Esophagus muscularis mucosa (tissue), 4 donors: ENCODE measurements at regions not wholly inside any gene's neighbourhood (a gene's known extent, or its start where the extent isn't known, plus 50 kb on each side); places are given as distances from the start of the nearest gene placed in this dataset.

ENCODE experiments used
- DNase-seq: peaks from one replicate; pipeline ENCODE4 v3.0.0-alpha.2; 2017; ENCODE audit errors: extremely low spot score
- H3K27ac ChIP-seq, 4 donors: fragments of 200-600 bp; sonication (generic); replicated peaks in 1 of 4; 1 replicate in 3 of 4; 2 replicates in 1 of 4; pipeline ENCODE4 v1.5.1; 2016 to 2019; ENCODE audit warnings: mild to moderate bottlenecking in 1 of 4
- H3K27me3 ChIP-seq, 4 donors: fragments of 200-600 bp; sonication (generic); one replicate each; pipeline versions ENCODE4 v1.5.1 to v1.6.0; 2016 to 2019
- H3K36me3 ChIP-seq, 4 donors: fragments of 200-600 bp; sonication (generic); one replicate each; pipeline ENCODE4 v1.5.1; 2016 to 2019
- H3K4me1 ChIP-seq, 4 donors: fragments of 200-600 bp; sonication (generic); one replicate each; pipeline ENCODE4 v1.5.1; 2016 to 2019
- H3K4me3 ChIP-seq, 4 donors: fragments of 200-600 bp; sonication (generic); 1 replicate in 2 of 4; 2 replicates in 2 of 4; pipeline ENCODE4 v1.5.1; 2016 to 2019; ENCODE audit warnings: mild to moderate bottlenecking in 4 of 4, moderate library complexity in 1 of 4
- H3K9me3 ChIP-seq, 4 donors: fragments of 200-600 bp; sonication (generic); 1 replicate in 3 of 4; 2 replicates in 1 of 4; pipeline ENCODE4 v1.5.1; 2016 to 2019
- EP300 ChIP-seq: sonication (generic); formaldehyde crosslinking; IDR thresholded peaks from one replicate; pipeline ENCODE4 v1.6.1; 2017; ENCODE audit warnings: antibody characterized with exemption
- POLR2A ChIP-seq: fragments of 450-650 bp; IDR thresholded peaks from one replicate; pipeline ENCODE4 v1.6.1; 2017; ENCODE audit warnings: antibody characterized with exemption, moderate library complexity, mild to moderate bottlenecking, low read depth
- POLR2AphosphoS5 ChIP-seq, 2 donors: sonication (generic); formaldehyde crosslinking; IDR thresholded peaks; one replicate each; pipeline ENCODE4 v1.6.1; 2017; ENCODE audit warnings: antibody characterized with exemption in 2 of 2
- WGBS: methylation state at CpG from one replicate; pipeline ENCODE4 v1.1.5; 2018; 5-methylcytosine and 5-hydroxymethylcytosine counted together
- intact Hi-C: fragments of 100-400 bp; cut with DNase I; formaldehyde crosslinking; loops from one replicate; pipeline ENCODE4 v1.15.1; 2023
- TF ChIP-seq, protein P1 (sequence below), 3 experiments: fragments of 200-600 bp in 2 of 3; fragments of 450-650 bp in 1 of 3; sonication (generic) in 2 of 3; IDR thresholded peaks; one replicate each; pipeline ENCODE4 v1.5.1; 2017 to 2019; ENCODE audit warnings: antibody characterized with exemption in 3 of 3, mild to moderate bottlenecking in 2 of 3, moderate library complexity in 1 of 3

DNA sequence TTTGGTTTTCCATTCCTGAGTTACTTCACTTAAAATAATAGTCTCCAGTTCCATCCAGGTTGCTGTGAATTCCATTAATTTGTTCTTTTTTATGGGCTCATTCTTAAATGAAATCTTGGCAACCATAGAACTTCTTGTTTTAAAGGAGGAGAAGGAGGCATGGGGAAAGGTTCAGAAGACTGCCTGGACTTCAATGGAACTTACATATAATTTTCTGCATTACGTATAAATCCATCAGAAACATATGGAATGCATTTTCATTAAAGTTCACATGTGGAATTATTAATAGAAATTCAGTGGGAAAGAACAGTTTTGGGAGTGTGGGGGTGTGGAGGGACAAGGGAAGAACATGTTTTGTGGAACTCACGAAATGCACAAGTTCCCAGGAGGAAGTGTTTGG, 176.6 kb upstream of the PRKCQ start:
- Histone ChIP-seq H3K36me3 (no peaks in the 10 kb centered on the region), H3K9me3 (peaks cover 0 to 13% (median 6%) of the 10 kb centered on the region in 4 donors), H3K27ac (no peak overlapping the region), H3K4me1 (no peaks in the 10 kb centered on the region), H3K4me3 (no peak overlapping the region), H3K27me3 (peaks cover 0 to 29% (median 0%) of the 10 kb centered on the region in 4 donors)
- TF ChIP-seq EP300, result no peak
- no peak for TF ChIP-seq POLR2AphosphoS5 (IDR thresholded peaks at IDR 0.05)
- no peak for TF ChIP-seq POLR2A
- TF ChIP-seq, protein P1, sequence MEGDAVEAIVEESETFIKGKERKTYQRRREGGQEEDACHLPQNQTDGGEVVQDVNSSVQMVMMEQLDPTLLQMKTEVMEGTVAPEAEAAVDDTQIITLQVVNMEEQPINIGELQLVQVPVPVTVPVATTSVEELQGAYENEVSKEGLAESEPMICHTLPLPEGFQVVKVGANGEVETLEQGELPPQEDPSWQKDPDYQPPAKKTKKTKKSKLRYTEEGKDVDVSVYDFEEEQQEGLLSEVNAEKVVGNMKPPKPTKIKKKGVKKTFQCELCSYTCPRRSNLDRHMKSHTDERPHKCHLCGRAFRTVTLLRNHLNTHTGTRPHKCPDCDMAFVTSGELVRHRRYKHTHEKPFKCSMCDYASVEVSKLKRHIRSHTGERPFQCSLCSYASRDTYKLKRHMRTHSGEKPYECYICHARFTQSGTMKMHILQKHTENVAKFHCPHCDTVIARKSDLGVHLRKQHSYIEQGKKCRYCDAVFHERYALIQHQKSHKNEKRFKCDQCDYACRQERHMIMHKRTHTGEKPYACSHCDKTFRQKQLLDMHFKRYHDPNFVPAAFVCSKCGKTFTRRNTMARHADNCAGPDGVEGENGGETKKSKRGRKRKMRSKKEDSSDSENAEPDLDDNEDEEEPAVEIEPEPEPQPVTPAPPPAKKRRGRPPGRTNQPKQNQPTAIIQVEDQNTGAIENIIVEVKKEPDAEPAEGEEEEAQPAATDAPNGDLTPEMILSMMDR (IDR thresholded peaks at IDR 0.05), result no peak
- intact Hi-C loops, result no loop called here
- no peak for DNase-seq
- 53% methylated on average over 2 of the region's 2 CpGs for WGBS

DNA sequence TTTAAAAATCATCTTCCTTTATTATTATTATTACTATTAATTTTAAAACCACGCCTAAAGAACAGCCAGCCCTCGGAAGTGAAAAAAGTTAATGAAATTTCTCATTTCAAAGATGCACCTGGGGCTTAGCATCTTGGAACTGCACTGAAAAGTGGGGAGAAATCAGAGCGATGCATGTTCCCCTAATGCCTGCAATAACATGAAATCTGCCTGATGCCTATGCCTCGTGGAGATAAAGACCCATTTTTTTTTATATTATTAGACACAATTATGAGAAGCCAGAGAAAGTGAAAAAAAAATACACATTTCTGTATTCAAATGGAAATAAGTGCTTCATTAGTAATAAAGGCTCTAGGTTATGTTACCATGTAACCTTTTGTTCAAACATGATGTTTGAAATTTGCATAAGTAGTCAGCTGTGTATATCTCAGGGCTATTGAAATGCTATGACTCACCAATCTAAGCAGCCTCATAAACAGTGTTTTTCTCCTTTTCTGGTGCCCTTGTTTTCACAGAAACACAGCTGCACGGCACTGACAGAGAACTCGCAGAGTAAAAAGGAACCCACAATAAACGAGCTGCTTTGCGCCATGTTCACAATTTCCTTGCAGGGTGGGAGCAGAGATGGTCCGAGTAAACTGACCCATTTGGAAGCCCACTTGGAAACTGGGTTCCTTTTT, 175.8 kb upstream of the PRKCQ start:
- 64% methylated on average over 9 of the region's 9 CpGs for WGBS
- H3K27ac ChIP-seq, result no peak overlapping the region
- H3K36me3 ChIP-seq, result no peaks in the 10 kb centered on the region
- H3K4me3 ChIP-seq, result no peak overlapping the region
- peaks cover 0 to 22% (median 0%) of the 10 kb centered on the region in 4 donors for H3K27me3 ChIP-seq
- TF ChIP-seq POLR2AphosphoS5 (IDR thresholded peaks at IDR 0.05), result no peak
- TF ChIP-seq, protein P1 (IDR thresholded peaks at IDR 0.05), result no peak
- no peak for TF ChIP-seq POLR2A
- TF ChIP-seq EP300, result no peak
- no peaks in the 10 kb centered on the region for H3K4me1 ChIP-seq
- DNase-seq, result no peak
- H3K9me3 ChIP-seq, result peaks cover 0 to 6% (median 3%) of the 10 kb centered on the region in 4 donors
- intact Hi-C loops, result no loop called here

DNA sequence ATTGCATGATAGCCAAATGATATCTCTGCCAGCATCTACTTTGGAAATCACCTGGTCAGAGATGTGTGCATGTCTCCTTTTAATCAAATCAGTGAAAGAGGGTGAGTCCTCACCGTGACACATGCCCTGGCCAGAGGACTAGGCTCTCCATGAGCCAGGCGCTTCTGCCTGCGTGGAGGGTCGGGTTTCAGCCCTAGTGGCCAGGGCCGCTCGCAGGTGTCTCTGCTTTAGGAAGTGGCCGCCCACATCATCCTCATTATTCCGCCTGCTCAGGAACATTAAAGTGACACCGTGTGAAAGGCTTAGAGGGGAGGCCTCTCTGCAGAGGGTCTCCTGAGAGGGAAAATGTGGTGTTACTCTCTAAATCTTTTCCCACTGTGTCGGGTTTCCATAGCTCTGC, 173.6 kb upstream of the PRKCQ start:
- H3K36me3 ChIP-seq, result no peaks in the 10 kb centered on the region
- WGBS, result 72% methylated on average over 5 of the region's 10 CpGs
- H3K27ac ChIP-seq, result no peak overlapping the region
- no peak for DNase-seq
- no peaks in the 10 kb centered on the region for H3K9me3 ChIP-seq
- peaks cover 0 to 18% (median 0%) of the 10 kb centered on the region in 4 donors for H3K27me3 ChIP-seq
- intact Hi-C loops, result no loop called here
- TF ChIP-seq, protein P1 (IDR thresholded peaks at IDR 0.05), result no peak
- TF ChIP-seq POLR2A, result no peak
- no peak for TF ChIP-seq POLR2AphosphoS5 (IDR thresholded peaks at IDR 0.05)
- no peak for TF ChIP-seq EP300
- H3K4me1 ChIP-seq, result no peaks in the 10 kb centered on the region
- no peak overlapping the region for H3K4me3 ChIP-seq

DNA sequence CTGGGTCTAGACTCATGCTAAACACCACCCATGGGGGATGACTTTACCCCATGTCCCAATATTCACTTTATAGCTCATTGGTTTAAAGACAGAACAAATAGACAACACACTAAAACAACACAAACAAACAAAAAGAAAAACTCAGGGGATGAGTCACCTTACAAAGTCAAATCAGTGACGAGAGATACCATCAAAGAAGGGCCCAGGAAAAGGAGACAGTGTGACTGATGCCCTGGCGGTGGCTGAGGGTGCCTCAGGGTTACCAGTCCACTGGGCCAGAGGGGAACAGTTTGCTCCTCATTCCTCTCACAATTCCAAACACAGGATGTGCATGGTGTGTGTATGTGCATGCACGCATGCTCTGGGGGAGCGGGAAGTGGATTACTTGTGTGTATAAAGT, 171.3 kb upstream of the PRKCQ start:
- intact Hi-C loops, result no loop called here
- H3K4me1 ChIP-seq, result no peaks in the 10 kb centered on the region
- WGBS, result 83% methylated on average over 4 of the region's 4 CpGs
- no peak overlapping the region for H3K27ac ChIP-seq
- no peaks in the 10 kb centered on the region for H3K9me3 ChIP-seq
- no peaks in the 10 kb centered on the region for H3K36me3 ChIP-seq
- H3K4me3 ChIP-seq, result no peak overlapping the region
- no peak for DNase-seq
- peaks cover 0 to 6% (median 0%) of the 10 kb centered on the region in 4 donors for H3K27me3 ChIP-seq
- TF ChIP-seq POLR2AphosphoS5 (IDR thresholded peaks at IDR 0.05), result no peak
- TF ChIP-seq, protein P1 (IDR thresholded peaks at IDR 0.05), result no peak
- TF ChIP-seq EP300, result no peak
- no peak for TF ChIP-seq POLR2A
